Spleen (tissue), 11 donors: ENCODE measurements at regions not wholly inside any gene's neighbourhood (a gene's known extent, or its start where the extent isn't known, plus 50 kb on each side); places are given as distances from the start of the nearest gene placed in this dataset.

Experiments used
- DNase-seq: peaks from one replicate; pipeline ENCODE4 v3.0.0-alpha.2; 2020
- H3K27ac ChIP-seq, 8 donors: fragments of 200-600 bp; sonication (generic) in 7 of 8; 1 replicate in 4 of 8; 2 replicates in 4 of 8; pipeline versions ENCODE4 v1.5.0 to v1.8.0; 2016 to 2021; ENCODE audit warnings: inconsistent platforms in 4 of 8, mild to moderate bottlenecking in 4 of 8, moderate library complexity in 1 of 8
- H3K27me3 ChIP-seq, 7 donors: fragments of 200-600 bp; sonication (generic) in 6 of 7; replicated peaks in 1 of 7; 1 replicate in 4 of 7; 2 replicates in 3 of 7; pipeline versions ENCODE4 v1.5.0 to v1.8.0; 2016 to 2021; ENCODE audit warnings: inconsistent platforms in 3 of 7, mild to moderate bottlenecking in 1 of 7
- H3K36me3 ChIP-seq, 6 donors: fragments of 200-600 bp; sonication (generic) in 5 of 6; 1 replicate in 4 of 6; 2 replicates in 2 of 6; pipeline versions ENCODE4 v1.5.0 to v1.8.0; 2016 to 2021; ENCODE audit warnings: inconsistent platforms in 2 of 6
- H3K4me1 ChIP-seq, 6 donors: fragments of 200-600 bp; sonication (generic) in 5 of 6; 1 replicate in 3 of 6; 2 replicates in 3 of 6; pipeline versions ENCODE4 v1.5.0 to v1.8.0; 2016 to 2021; ENCODE audit warnings: inconsistent platforms in 3 of 6
- H3K4me3 ChIP-seq, 8 donors: fragments of 200-600 bp; sonication (generic) in 7 of 8; 1 replicate in 4 of 8; 2 replicates in 4 of 8; pipeline versions ENCODE4 v1.5.0 to v1.8.0; 2016 to 2021; ENCODE audit warnings: inconsistent platforms in 4 of 8, mild to moderate bottlenecking in 4 of 8, moderate library complexity in 2 of 8
- H3K9me3 ChIP-seq, 8 donors: fragments of 200-600 bp; sonication (generic) in 7 of 8; 1 replicate in 4 of 8; 2 replicates in 4 of 8; pipeline versions ENCODE4 v1.5.0 to v1.8.0; 2016 to 2021; ENCODE audit warnings: inconsistent platforms in 4 of 8
- CTCF ChIP-seq, 11 experiments: fragments of 200-600 bp in 7 of 11; fragments of 450-650 bp in 4 of 11; sonication (generic) in 4 of 11; IDR thresholded peaks in 8 of 11; conservative IDR thresholded peaks in 3 of 11; 1 replicate in 7 of 11; 2 replicates in 4 of 11; pipeline versions ENCODE4 v1.4.0 to v1.8.0; 2016 to 2021; ENCODE audit warnings: antibody characterized with exemption in 11 of 11, inconsistent platforms in 4 of 11, mild to moderate bottlenecking in 1 of 11
- POLR2A ChIP-seq, 3 donors: fragments of 450-650 bp; IDR thresholded peaks; one replicate each; pipeline ENCODE4 v1.5.1; 2017; ENCODE audit warnings: antibody characterized with exemption in 3 of 3, mild to moderate bottlenecking in 1 of 3
- POLR2AphosphoS5 ChIP-seq, 3 donors: sonication (generic); formaldehyde crosslinking; IDR thresholded peaks; one replicate each; pipeline ENCODE4 v1.5.1; 2017; ENCODE audit warnings: antibody characterized with exemption in 3 of 3
- WGBS, 5 donors: extraction: QIAGEN DNeasy Blood & Tissue Kit in 3 of 5; methylation state at CpG; one replicate each; pipeline versions ENCODE4 v1.1.5 to v1.1.7; 2013 to 2018; 5-methylcytosine and 5-hydroxymethylcytosine counted together
- intact Hi-C: fragments of 100-400 bp; cut with DNase I; formaldehyde crosslinking; loops from one replicate; pipeline ENCODE4 v1.15.0; 2023; ENCODE audit warnings: low total_unique reads
- donor health status: healthy with polysubstance abuse.
- donor health status: DM: no; HTN: no; CAD: no; lungs with moderate emphysema.
- donor health status: DM: no; HTN: no; CAD: no.
- donor health status: Bipolar disorder and iron deficiency.
- donor health status: healthy.
- donor health status: DM: no; HTN: no; CAD: no.
- donor health status: DM: yes; HTN: yes; CAD: no.

- H3K27ac ChIP-seq: no peak overlapping the region
- H3K27me3 ChIP-seq: no peaks in the 10 kb centered on the region
- H3K4me1 ChIP-seq: no peaks in the 10 kb centered on the region
- no peak for DNase-seq
- 52 to 66% (median 60%) methylated on average over 2 of the region's 2 CpGs for WGBS, 5 donors
- H3K4me3 ChIP-seq: no peak overlapping the region
- peaks cover 0 to 19% (median 4%) of the 10 kb centered on the region in 8 donors for H3K9me3 ChIP-seq
- TF ChIP-seq CTCF (IDR thresholded peaks at IDR 0.05 in 8 of 11, conservative IDR thresholded peaks at IDR 0.05 in 3 of 11) (no peak), POLR2AphosphoS5 (IDR thresholded peaks at IDR 0.05) (no peak)
- intact Hi-C loops: no loop called here
- H3K36me3 ChIP-seq: no peaks in the 10 kb centered on the region
Measured at GRCh38 chr20:16965401-16965800, 217.2 kb downstream of the OTOR start.

GRCh38 chr20:16966276-16966880 lies 218.2 kb downstream of the OTOR start:
- TF ChIP-seq POLR2AphosphoS5 (IDR thresholded peaks at IDR 0.05) (no peak), POLR2A (IDR thresholded peaks at IDR 0.05) (no peak), CTCF (IDR thresholded peaks at IDR 0.05 in 8 of 11, conservative IDR thresholded peaks at IDR 0.05 in 3 of 11) (no peak)
- 88 to 97% (median 92%) methylated on average over 3 of the region's 3 CpGs for WGBS, 5 donors

GRCh38 chr20:16968099-16968498 lies 219.9 kb downstream of the OTOR start:
- no peak overlapping the region for H3K27ac ChIP-seq
- TF ChIP-seq CTCF (IDR thresholded peaks at IDR 0.05 in 8 of 11, conservative IDR thresholded peaks at IDR 0.05 in 3 of 11) (no peak), POLR2A (IDR thresholded peaks at IDR 0.05) (no peak), POLR2AphosphoS5 (IDR thresholded peaks at IDR 0.05) (no peak)
- no peak for DNase-seq
- no peaks in the 10 kb centered on the region for H3K9me3 ChIP-seq
- H3K36me3 ChIP-seq: no peaks in the 10 kb centered on the region
- H3K4me1 ChIP-seq: no peaks in the 10 kb centered on the region
- no peaks in the 10 kb centered on the region for H3K27me3 ChIP-seq
- intact Hi-C loops: no loop called here
- H3K4me3 ChIP-seq: no peak overlapping the region
- WGBS, 5 donors: 30 to 38% (median 31%) methylated on average over 3 of the region's 3 CpGs

More at GRCh38 chr20:16966276-16966880, 218.2 kb downstream of the OTOR start:
- no peak for DNase-seq
- Histone ChIP-seq H3K36me3 (no peaks in the 10 kb centered on the region), H3K27ac (no peak overlapping the region), H3K4me1 (no peaks in the 10 kb centered on the region), H3K4me3 (no peak overlapping the region), H3K9me3 (peaks cover 0 to 9% (median 0%) of the 10 kb centered on the region in 8 donors), H3K27me3 (no peaks in the 10 kb centered on the region)
- intact Hi-C loops: no loop called here

- TF ChIP-seq POLR2A (IDR thresholded peaks at IDR 0.05) (no peak), CTCF (IDR thresholded peaks at IDR 0.05 in 8 of 11, conservative IDR thresholded peaks at IDR 0.05 in 3 of 11) (no peak), POLR2AphosphoS5 (IDR thresholded peaks at IDR 0.05) (no peak)
- DNase-seq: no peak
- WGBS, 5 donors: 67 to 79% (median 76%) methylated on average over 3 of the region's 3 CpGs
Measured at GRCh38 chr20:16970776-16971175, 222.6 kb downstream of the OTOR start.

More at GRCh38 chr20:16970776-16971175, 222.6 kb downstream of the OTOR start:
- Histone ChIP-seq H3K9me3 (peaks cover 0 to 12% (median 0%) of the 10 kb centered on the region in 8 donors), H3K27me3 (no peaks in the 10 kb centered on the region), H3K27ac (no peak overlapping the region), H3K36me3 (no peaks in the 10 kb centered on the region), H3K4me3 (no peak overlapping the region), H3K4me1 (no peaks in the 10 kb centered on the region)
- intact Hi-C loops: no loop called here
